T-helper 22 cell (primary cell): ENCODE measurements at regions not wholly inside any gene's neighbourhood (a gene's known extent, or its start where the extent isn't known, plus 50 kb on each side); places are given as distances from the start of the nearest gene placed in this dataset.

Experiments used
- DNase-seq: peaks from one replicate; pipeline ENCODE4 v3.0.0-alpha.2; 2020; ENCODE audit warnings: low read depth

GRCh38 chr14:100399052-100399849 lies 76.1 kb downstream of the SLC25A47 start:
- no peak for DNase-seq

DNA sequence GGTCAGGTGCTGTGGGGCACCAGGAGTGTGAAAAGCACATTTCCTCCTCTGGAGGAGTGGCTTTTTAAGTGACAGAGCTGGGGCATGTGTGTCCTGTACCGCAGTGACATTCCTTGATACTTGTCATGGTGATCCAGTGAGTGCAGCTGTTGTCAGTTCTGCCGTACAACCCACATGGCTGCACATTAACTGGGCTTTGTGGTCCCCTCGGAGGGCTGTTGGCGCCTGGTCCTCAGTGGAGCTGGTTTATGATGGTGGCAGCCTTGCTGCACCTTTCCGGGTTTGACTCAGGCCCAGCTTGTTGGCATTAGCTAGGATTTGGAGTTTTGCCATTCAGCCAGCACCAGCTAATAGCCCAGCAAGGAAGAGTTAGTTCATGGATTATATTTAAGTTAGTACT lies 77.0 kb downstream of the SLC25A47 start:
- DNase-seq = no peak

- DNase-seq = no peak
Measured at GRCh38 chr14:100401031-100401692, 78.0 kb downstream of the SLC25A47 start.

DNA sequence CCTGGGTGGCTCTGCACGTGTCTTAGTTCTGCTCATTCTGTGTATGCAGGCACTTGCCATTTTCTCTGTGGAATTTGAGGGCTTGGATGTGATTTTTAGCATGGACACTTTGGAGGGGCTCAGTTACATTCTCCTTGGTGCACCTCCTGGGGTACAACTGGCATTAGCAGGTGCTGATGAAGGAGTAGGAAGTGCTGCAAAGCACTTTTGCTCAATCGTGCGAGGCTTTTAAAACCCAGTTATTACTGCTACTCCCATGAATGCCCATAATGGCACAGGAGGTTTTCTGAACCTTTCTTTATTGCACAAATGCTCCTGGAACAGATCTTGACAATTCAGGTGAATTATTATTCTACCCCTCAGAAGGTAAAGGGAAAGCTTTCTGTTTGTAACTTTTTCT lies 78.7 kb downstream of the SLC25A47 start:
- no peak for DNase-seq

DNA sequence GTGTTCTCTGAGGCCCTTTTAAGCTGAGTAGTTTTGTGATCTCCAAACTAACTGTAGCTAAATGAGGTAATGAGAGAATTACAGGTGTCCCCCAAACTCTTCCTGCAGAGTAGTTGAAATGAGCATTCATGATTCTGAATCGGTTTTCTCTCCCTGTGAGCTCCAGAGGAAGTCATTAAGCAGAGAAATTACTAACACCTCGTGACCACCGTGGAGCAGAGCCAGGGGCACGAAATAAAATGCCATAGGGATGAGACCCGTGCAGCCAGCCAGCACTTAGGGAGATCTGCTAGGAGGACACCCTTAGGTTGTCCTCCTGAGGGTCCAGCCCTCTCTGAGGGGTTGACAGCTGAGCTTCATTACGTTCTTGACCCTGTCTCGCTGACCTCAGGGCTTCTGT lies 79.5 kb downstream of the SLC25A47 start:
- DNase-seq = no peak

DNA sequence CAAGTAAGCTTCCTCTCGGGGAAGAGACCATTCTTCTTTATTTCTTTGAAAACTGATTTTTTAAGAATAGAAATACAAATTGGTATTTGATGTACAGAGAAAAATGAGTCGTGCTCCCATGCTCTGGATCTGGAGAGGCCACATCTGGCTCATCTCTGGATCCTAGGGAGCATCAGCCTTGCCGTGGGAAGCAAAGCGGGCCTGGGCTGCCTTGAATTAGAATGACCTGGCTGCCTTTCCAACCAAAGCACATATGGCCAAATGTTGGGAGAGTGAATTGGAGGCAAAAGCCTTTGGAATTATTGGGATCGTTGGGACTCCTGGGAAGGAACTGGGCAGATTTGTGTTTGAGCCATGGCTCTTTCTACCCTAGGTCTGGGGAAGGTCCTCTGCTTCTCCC lies 80.0 kb downstream of the SLC25A47 start:
- DNase-seq = no peak

DNA sequence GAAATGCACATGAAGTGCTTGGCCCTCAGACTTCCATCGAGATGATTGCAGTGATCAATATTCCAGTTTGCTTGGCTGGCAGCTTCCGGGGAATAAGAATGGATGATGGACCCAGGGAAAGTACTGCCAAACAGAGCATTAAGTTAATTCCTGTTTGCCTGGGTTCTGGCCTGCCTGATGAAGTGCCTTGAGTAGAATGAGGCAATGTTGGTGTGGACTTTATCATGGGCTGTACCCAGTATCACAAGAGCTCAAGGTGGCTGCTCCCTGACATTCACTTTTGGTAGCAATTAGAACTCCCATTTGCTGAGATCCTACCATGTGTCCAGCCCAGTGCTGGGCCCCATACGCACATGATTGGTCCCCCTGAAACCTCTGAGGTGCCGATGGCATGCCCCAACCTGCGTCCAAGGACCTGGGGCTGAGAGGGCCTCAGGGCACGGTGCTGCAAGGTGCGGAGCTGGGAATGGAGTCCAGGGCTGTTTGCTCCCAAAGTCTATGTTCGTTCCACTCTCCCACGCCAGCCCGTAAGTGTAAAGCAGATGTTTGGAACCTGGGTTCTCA lies 80.7 kb downstream of the SLC25A47 start:
- DNase-seq = no peak

- no peak for DNase-seq
Measured at GRCh38 chr14:100404419-100404818, 81.3 kb downstream of the SLC25A47 start.

DNA sequence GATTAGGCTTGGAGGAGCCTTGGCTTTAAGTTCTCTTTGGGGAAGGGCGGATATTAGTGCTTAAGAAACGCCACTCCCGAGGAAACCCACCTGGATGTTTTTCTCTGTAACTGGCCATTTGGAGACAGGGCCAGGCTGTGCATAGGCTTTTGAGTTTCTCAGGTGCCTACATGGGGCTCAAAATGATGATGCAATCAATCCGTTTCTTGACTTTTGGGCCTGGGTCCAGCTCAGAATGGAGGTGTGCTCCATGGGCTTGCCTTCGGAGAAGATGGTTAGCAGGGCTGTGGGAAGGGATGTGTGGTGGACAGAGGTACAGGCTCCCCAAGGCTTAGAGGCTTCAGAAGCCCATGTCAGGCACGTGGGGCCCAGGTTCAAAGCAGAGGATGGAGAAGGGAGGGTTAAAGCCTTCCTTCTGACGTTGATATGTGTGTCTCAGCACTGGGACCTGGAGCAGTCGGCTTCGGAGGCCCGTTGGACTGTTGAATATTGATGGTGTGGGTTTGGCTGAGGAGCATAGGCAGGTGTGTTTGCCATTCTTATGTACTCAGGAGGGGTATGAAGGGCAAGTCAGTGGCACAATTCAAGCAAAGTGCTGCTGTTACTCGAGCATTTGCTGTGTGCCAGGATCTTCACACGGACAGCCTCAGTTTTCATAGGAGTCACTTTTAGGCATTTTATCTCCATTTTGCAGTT lies 82.8 kb downstream of the SLC25A47 start:
- DNase-seq = no peak

DNA sequence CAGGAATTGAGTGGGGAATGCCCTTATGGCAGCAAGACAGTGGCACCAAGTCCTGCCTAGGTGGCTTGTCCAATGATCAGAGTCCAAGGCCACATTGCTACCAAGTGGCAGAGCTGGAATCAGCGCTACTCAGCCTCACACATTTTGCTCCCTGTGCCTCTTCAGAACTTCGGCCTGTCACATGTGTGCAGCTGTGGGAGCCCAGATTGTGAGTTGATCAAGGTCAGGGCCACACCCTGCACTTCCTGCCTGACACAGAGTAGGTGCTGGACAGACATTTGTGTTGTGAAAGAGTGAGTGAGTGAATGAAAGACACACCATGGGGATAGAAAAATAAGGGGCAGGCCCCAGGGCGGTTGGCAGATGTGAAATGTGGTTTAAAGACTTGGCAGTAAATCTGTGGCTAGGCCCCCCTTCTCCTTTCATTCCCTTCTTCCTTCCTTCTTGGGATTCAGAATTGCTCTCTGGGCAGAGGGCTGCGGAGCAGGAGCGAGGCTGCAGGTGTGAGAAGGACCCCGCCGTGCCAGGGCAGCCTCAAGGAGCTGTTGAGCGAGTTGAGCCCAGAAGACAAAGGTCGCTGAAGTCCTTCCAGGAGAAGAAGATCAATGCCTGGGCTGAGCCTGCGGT lies 83.5 kb downstream of the SLC25A47 start:
- no peak for DNase-seq

DNA sequence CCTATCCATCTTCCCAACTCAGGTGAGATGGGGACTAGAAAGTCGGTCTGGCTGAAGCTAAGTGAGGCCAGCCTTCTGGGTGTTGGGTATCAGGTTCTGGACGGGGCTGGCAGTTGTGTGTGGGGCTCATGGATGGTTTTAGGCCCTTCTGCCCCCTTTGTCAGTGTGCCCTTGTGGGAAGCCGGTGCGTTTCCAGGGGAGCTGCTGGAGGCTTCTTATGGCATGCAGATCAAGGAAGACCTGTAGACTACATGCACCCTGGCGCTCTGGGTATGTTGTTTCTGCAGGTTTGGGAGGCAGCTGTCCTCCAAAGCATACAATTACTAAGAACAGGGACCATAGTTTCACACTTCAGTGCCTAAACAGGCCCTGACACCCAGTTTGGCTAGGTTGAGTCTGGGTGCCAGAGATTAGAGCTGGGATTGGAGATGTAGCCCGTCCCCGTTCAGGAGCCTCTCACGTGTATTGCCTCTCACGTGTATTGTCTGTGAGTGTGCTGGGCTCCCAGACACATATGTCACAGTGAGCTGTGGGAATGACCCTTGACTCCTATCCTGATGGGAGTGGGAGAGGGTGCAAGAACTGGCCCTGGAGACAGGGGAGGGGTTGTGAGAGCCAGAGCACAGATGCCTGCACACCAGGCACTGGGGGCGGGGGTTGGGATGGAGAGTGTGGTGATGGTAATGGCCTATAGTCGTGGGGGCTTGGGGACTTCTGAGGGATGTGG lies 84.4 kb downstream of the SLC25A47 start:
- DNase-seq = no peak

DNA sequence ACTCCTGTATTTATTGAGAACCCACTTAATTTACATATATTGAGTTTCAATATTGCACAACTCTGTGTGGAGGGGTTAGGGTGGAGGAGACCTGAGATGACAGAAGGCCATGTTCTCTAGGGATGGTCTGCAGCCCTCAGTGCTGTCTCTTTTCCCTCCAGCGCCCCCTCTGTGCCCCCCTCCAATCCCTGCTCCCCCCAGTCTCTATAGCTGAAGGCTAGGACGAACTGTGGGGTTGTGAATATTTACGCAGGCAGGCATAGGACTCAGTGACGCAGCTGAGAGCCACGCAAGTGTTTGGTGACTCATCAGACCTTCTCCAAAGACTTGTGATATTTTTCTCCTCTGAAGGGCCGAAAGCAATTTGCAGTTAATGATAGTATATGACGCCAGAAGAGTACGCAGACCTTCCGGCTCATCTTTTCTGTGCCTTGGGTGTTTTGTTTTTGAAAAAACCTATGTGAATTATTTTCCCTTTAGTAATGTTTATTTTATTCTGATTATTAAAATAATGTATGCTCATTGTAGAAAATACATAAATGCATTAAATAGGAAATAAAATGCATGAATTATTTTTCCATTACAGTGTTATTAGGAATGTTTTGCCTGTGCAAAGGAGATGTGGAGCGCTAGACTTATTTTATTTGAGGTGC lies 85.3 kb downstream of the SLC25A47 start:
- DNase-seq = no peak

- no peak for DNase-seq
Measured at GRCh38 chr14:100409003-100409360, 85.8 kb downstream of the SLC25A47 start.

DNA sequence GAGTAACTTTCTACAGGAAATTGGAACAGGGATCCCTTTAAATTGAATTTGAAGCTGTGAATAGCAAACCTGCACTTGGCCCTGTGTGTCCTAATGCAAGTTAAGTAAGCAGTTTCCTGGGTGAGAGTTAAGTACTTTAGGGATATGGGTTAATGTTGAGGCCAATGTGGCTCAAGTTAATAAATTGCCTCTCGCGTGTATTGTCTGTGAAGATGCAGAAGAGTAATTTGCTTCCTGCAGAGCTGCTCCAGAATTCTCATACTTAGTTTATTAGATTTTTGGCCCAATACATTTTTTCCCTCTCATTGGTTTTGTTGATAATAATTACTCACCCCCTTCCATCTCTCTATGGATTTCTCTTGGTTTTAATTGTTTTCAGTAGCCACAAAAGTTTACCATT lies 86.5 kb downstream of the SLC25A47 start:
- no peak for DNase-seq

- DNase-seq = no peak
Measured at GRCh38 chr14:100410056-100410565, 87.0 kb downstream of the SLC25A47 start.

- DNase-seq = no peak
Measured at GRCh38 chr14:100413699-100414098, 90.6 kb downstream of the SLC25A47 start.

GRCh38 chr14:100415226-100415625 lies 92.1 kb downstream of the SLC25A47 start:
- DNase-seq = no peak

- no peak for DNase-seq
Measured at GRCh38 chr14:100416081-100416680, 93.0 kb downstream of the SLC25A47 start.

- DNase-seq = no peak
Measured at GRCh38 chr14:100416921-100417860, 94.1 kb downstream of the SLC25A47 start.
